Glutamatergic neuron (in vitro differentiated cells): ENCODE measurements at regions not wholly inside any gene's neighbourhood (a gene's known extent, or its start where the extent isn't known, plus 50 kb on each side); places are given as distances from the start of the nearest gene placed in this dataset.

Experiments
- DNase-seq: peaks from one replicate; pipeline ENCODE4 v3.0.0; 2022
- H3K27ac Mint-ChIP-seq: one replicate; pipeline ENCODE4 v1.8.0; 2020; ENCODE audit warnings: mild to moderate bottlenecking, mixed read lengths, inconsistent platforms; ENCODE audit not compliant: unreplicated experiment
- H3K27me3 Mint-ChIP-seq: one replicate; pipeline ENCODE4 v1.8.0; 2020; ENCODE audit warnings: mild to moderate bottlenecking, moderate library complexity, mixed read lengths, inconsistent platforms; ENCODE audit not compliant: unreplicated experiment
- H3K36me3 Mint-ChIP-seq: one replicate; pipeline ENCODE4 v1.8.0; 2020; ENCODE audit warnings: mild to moderate bottlenecking, mixed read lengths, inconsistent platforms; ENCODE audit not compliant: unreplicated experiment
- H3K4me1 Mint-ChIP-seq: one replicate; pipeline ENCODE4 v1.8.0; 2020; ENCODE audit warnings: mild to moderate bottlenecking, low read depth, mixed read lengths, inconsistent platforms; ENCODE audit not compliant: unreplicated experiment
- H3K4me3 Mint-ChIP-seq: one replicate; pipeline ENCODE4 v1.8.0; 2020; ENCODE audit warnings: mild to moderate bottlenecking, mixed read lengths, inconsistent platforms; ENCODE audit not compliant: unreplicated experiment
- H3K9me3 Mint-ChIP-seq: one replicate; pipeline ENCODE4 v1.8.0; 2020; ENCODE audit warnings: mild to moderate bottlenecking, moderate library complexity, mixed read lengths, inconsistent platforms; ENCODE audit not compliant: unreplicated experiment
- TF ChIP-seq, protein P1 (sequence below): fragments of 200-600 bp; sonication (generic); IDR thresholded peaks from one replicate; pipeline ENCODE4 v1.5.0; 2021; ENCODE audit not compliant: partially characterized antibody, unreplicated experiment

DNA sequence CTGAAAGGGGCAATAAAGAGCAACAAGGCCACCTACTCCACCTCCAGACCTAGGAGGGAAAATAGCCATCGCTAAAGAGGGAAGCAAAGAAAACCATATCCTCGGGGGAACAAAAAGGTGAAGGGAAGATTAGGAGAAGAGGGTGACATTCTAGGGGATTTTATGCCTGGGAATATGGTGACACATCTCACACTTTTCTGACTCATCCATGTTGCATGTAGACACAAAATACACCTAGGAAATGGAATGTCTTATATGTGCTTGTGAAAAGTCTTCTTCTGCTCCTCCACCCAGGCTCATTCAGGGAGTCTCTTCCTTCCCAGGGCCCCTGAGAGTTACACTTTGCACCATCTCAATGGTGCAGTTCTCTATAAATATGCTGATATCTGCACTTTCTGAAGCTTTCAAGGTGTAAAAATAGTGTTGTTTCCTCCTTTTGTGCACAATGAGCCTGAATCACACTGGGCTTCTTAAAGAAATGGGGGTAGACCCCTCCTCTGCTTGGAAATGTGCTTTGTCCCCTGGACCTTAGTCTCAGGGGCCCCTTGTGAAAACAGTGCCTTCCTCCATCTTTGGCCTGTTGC is 195.9 kb downstream of the CYYR1 start:
- Mint-ChIP-seq H3K27ac (no peak overlapping the region), H3K9me3 (no peaks in the 10 kb centered on the region), H3K27me3 (peaks cover 2% of the 10 kb centered on the region), H3K4me3 (no peak overlapping the region), H3K36me3 (no peaks in the 10 kb centered on the region), H3K4me1 (peaks cover 4% of the 10 kb centered on the region)
- TF ChIP-seq, protein P1, sequence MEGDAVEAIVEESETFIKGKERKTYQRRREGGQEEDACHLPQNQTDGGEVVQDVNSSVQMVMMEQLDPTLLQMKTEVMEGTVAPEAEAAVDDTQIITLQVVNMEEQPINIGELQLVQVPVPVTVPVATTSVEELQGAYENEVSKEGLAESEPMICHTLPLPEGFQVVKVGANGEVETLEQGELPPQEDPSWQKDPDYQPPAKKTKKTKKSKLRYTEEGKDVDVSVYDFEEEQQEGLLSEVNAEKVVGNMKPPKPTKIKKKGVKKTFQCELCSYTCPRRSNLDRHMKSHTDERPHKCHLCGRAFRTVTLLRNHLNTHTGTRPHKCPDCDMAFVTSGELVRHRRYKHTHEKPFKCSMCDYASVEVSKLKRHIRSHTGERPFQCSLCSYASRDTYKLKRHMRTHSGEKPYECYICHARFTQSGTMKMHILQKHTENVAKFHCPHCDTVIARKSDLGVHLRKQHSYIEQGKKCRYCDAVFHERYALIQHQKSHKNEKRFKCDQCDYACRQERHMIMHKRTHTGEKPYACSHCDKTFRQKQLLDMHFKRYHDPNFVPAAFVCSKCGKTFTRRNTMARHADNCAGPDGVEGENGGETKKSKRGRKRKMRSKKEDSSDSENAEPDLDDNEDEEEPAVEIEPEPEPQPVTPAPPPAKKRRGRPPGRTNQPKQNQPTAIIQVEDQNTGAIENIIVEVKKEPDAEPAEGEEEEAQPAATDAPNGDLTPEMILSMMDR, result no peak
- DNase-seq, result no peak

DNA sequence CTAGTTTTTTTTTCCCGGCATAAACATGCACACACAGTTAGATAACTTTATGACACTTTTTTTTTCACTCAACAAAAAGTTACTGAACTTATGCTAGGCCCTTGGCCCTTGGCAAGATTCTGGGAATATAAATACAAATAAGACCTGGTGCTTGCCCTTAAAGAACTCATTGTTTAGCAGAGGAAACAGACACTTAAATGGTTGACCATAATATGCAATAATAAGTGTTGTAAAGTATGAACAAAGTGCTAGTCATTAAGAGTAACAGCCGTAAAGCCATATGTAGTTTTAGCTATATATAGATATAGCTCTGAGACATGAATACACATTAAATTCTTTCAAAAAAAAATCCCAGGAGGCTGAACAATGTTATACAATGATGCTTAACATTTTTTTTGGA is 198.3 kb downstream of the CYYR1 start:
- H3K9me3 Mint-ChIP-seq, result no peaks in the 10 kb centered on the region
- DNase-seq, result no peak
- no peak overlapping the region for H3K4me3 Mint-ChIP-seq
- peaks cover 4% of the 10 kb centered on the region for H3K4me1 Mint-ChIP-seq
- H3K27ac Mint-ChIP-seq, result no peak overlapping the region
- TF ChIP-seq, protein P1, result no peak
- no peaks in the 10 kb centered on the region for H3K36me3 Mint-ChIP-seq
- H3K27me3 Mint-ChIP-seq, result peaks cover 2% of the 10 kb centered on the region

DNA sequence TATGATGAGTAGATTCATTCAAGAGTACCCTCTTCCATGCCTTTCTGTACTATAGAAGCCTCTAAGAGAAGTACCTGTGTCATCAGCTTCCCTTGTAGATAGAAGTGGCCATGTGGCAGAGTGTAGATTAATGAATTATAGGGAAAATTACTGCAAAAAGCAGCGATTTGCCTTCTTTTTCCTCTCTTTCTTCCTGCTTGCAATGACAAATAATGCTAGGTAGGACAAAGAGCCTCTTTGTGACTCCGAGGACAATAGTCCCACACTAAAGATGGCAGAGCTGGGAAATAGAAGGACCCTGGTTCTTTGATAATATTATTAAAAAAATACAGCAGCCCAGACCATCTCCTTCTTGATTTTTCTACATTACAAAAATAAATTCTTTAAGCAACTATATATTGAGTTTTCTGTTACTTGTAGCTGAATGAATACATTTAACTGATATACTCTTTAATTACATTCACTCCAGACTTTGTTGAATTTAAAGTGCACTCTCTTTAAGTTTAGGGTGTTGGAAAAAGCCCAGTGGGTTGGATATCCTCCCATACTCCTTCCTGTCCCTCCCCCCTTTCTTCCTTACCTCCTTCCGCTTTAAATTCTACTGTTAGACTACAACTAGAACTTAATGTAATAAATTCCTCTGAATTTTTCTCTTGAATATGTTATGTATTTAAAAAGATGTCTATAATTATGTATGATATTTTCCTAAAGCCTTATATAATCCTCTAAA is 198.2 kb upstream of the APP start:
- Mint-ChIP-seq H3K4me1 (no peaks in the 10 kb centered on the region), H3K36me3 (no peaks in the 10 kb centered on the region), H3K4me3 (no peak overlapping the region), H3K27ac (no peak overlapping the region), H3K27me3 (peaks cover 2% of the 10 kb centered on the region), H3K9me3 (no peaks in the 10 kb centered on the region)
- no peak for DNase-seq
- TF ChIP-seq, protein P1, result no peak

DNA sequence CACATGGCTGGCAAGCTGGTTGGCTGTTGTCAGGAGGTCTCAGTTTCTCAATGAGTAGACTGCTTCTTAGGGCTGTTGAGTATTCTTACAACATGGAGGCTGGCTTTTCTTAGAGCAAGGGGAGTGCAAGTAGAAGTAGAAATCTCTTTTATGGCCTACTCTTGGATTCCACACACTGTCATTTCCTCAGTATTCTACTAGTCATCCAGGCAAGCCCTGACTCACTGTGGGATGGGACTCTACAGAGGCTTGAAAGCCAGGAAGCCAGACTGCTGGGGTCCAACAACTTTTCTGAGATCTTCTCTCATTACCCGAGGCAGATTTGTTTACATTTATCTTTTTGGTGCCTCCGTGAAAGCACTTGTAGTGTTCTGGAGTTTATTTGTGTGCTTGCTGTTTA is 196.2 kb upstream of the APP start:
- TF ChIP-seq, protein P1, result no peak
- Mint-ChIP-seq H3K36me3 (no peaks in the 10 kb centered on the region), H3K27ac (no peak overlapping the region), H3K4me3 (no peak overlapping the region), H3K4me1 (no peaks in the 10 kb centered on the region), H3K27me3 (no peaks in the 10 kb centered on the region), H3K9me3 (no peaks in the 10 kb centered on the region)
- DNase-seq, result no peak

DNA sequence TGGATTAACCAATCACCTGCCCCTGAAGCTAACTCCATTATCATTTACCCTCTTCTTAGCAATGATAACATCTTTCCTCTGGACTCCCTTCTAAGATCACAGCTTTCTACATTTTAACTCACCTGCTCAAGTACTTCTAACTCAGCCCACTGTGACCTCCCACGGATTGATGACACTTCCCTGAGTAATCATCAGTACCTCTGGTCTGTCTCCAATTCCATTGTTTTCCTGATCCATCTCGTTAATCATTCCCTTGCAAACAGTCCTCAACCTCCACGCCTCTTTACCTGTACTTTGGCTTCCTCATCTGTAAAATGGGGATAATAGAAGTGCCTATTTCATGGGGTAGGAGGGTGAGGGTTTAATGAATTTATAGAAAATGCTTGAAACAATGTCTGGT is 195.3 kb upstream of the APP start:
- no peak overlapping the region for H3K4me3 Mint-ChIP-seq
- no peaks in the 10 kb centered on the region for H3K9me3 Mint-ChIP-seq
- no peaks in the 10 kb centered on the region for H3K27me3 Mint-ChIP-seq
- TF ChIP-seq, protein P1, result no peak
- no peak for DNase-seq
- H3K27ac Mint-ChIP-seq, result no peak overlapping the region
- H3K4me1 Mint-ChIP-seq, result no peaks in the 10 kb centered on the region
- no peaks in the 10 kb centered on the region for H3K36me3 Mint-ChIP-seq
